Keratinocyte (primary cell): ENCODE measurements at regions not wholly inside any gene's neighbourhood (a gene's known extent, or its start where the extent isn't known, plus 50 kb on each side); places are given as distances from the start of the nearest gene placed in this dataset.

Experiments used
- DNase-seq: peaks from one replicate; pipeline ENCODE4 v3.0.0-alpha.2; 2011; ENCODE audit warnings: low read depth, missing footprints, low spot score
- FAIRE-seq: peaks from 2 replicates; lab custom pipeline; 2011; peaks lifted over from hg19 to GRCh38; lab: Jason Lieb, UNC
- H2AFZ ChIP-seq: 2 replicates; pipeline ENCODE4 v1.6.0; 2012; ENCODE audit warnings: low read length, control low read depth, inconsistent platforms; ENCODE audit not compliant: control insufficient read depth
- H3K27ac ChIP-seq: 2 replicates; pipeline ENCODE4 v1.5.1; 2011; ENCODE audit warnings: low read length; ENCODE audit not compliant: control insufficient read depth, insufficient read depth
- H3K27me3 ChIP-seq: 3 replicates; pipeline ENCODE4 v1.6.0; 2011; ENCODE audit warnings: low read length; ENCODE audit not compliant: control insufficient read depth, insufficient read depth; ENCODE audit errors: extremely low read depth
- H3K36me3 ChIP-seq, 2 experiments: 2 replicates in 1 of 2; 3 replicates in 1 of 2; pipeline ENCODE4 v1.5.1; 2011; ENCODE audit warnings: low read length in 2 of 2, mild to moderate bottlenecking in 1 of 2; ENCODE audit not compliant: control insufficient read depth in 2 of 2, insufficient read depth in 2 of 2; ENCODE audit errors: extremely low read depth in 1 of 2
- H3K4me1 ChIP-seq: 3 replicates; pipeline ENCODE4 v1.5.1; 2011; ENCODE audit warnings: low read length; ENCODE audit not compliant: control insufficient read depth, insufficient read depth; ENCODE audit errors: extremely low read depth
- H3K4me2 ChIP-seq: 3 replicates; pipeline ENCODE4 v1.6.0; 2011; ENCODE audit warnings: low read depth, low read length; ENCODE audit not compliant: control insufficient read depth, insufficient read depth; ENCODE audit errors: extremely low read depth
- H3K4me3 ChIP-seq, 3 experiments: fragments of 200-600 bp in 1 of 3; sonication (generic) in 1 of 3; 2 replicates in 2 of 3; 3 replicates in 1 of 3; pipeline ENCODE4 v1.5.1; 2011 to 2016; ENCODE audit warnings: low read length in 3 of 3, mild to moderate bottlenecking in 3 of 3, control low read depth in 2 of 3, inconsistent platforms in 1 of 3, low read depth in 1 of 3, mixed read lengths in 1 of 3, mixed run types in 1 of 3, moderate library complexity in 1 of 3; ENCODE audit not compliant: control insufficient read depth in 2 of 3, insufficient read depth in 2 of 3; ENCODE audit errors: extremely low read depth in 1 of 3
- H3K79me2 ChIP-seq: 2 replicates; pipeline ENCODE4 v1.6.0; 2012; ENCODE audit warnings: low read length; ENCODE audit not compliant: control insufficient read depth, insufficient read depth
- H3K9ac ChIP-seq: 3 replicates; pipeline ENCODE4 v1.6.0; 2011; ENCODE audit warnings: low read length; ENCODE audit not compliant: control insufficient read depth, insufficient read depth; ENCODE audit errors: extremely low read depth
- H3K9me1 ChIP-seq: 3 replicates; pipeline ENCODE4 v1.6.0; 2011; ENCODE audit warnings: low read length; ENCODE audit not compliant: control insufficient read depth, insufficient read depth; ENCODE audit errors: extremely low read depth
- H3K9me3 ChIP-seq: 2 replicates; pipeline ENCODE4 v1.5.1; 2012; ENCODE audit warnings: low read depth, low read length; ENCODE audit not compliant: control insufficient read depth
- H4K20me1 ChIP-seq: 3 replicates; pipeline ENCODE4 v1.6.0; 2011; ENCODE audit warnings: low read length; ENCODE audit not compliant: control insufficient read depth, insufficient read depth; ENCODE audit errors: extremely low read depth
- CTCF ChIP-seq, 3 experiments: IDR thresholded peaks in 1 of 3; conservative IDR thresholded peaks in 1 of 3; optimal IDR thresholded peaks in 1 of 3; 2 replicates in 2 of 3; 3 replicates in 1 of 3; pipeline versions ENCODE3 to v1.5.1; 2011; ENCODE audit warnings: low read length in 3 of 3, mild to moderate bottlenecking in 3 of 3, moderate library complexity in 2 of 3, control low read depth in 1 of 3, inconsistent platforms in 1 of 3; ENCODE audit not compliant: insufficient read depth in 2 of 3; ENCODE audit errors: extremely low read depth in 1 of 3
- EZH2 ChIP-seq: IDR thresholded peaks from one replicate; pipeline ENCODE4 v1.6.1; 2012; ENCODE audit warnings: inconsistent platforms, mild to moderate bottlenecking, low read length, moderate library complexity
- dilution Hi-C: fragments of 300-500 bp; cut with MboI; formaldehyde crosslinking; loops from one replicate; pipeline ENCODE4 v1.7.0; 2020; ENCODE audit warnings: low sequenced_read_pairs; ENCODE audit not compliant: extremely low pct_ligation_motif_present

GRCh38 chr16:86922311-86922710, 344.0 kb downstream of the FOXL1 start:
- no peak overlapping the region for H3K9ac ChIP-seq
- H3K27ac ChIP-seq = no peak overlapping the region
- dilution Hi-C loops = no loop called here
- no peaks in the 10 kb centered on the region for H3K4me1 ChIP-seq
- no peaks in the 10 kb centered on the region for H3K79me2 ChIP-seq
- no peaks in the 10 kb centered on the region for H4K20me1 ChIP-seq
- H3K9me3 ChIP-seq = no peaks in the 10 kb centered on the region
- no peaks in the 10 kb centered on the region for H3K27me3 ChIP-seq
- TF ChIP-seq CTCF (optimal IDR thresholded peaks at IDR 0.05 in 1 of 3, IDR thresholded peaks at IDR 0.05 in 1 of 3, conservative IDR thresholded peaks at IDR 0.05 in 1 of 3; ENCODE audit: extremely low read depth in 1 of 3, insufficient read depth in 2 of 3, low read length in 3 of 3) = no peak
- no peak for TF ChIP-seq EZH2
- H2AFZ ChIP-seq = no peak overlapping the region
- no peaks in the 10 kb centered on the region for H3K36me3 ChIP-seq
- H3K4me2 ChIP-seq = no peak overlapping the region
- FAIRE-seq (no peak), DNase-seq (no peak)
- no peaks in the 10 kb centered on the region for H3K9me1 ChIP-seq
- no peak overlapping the region for H3K4me3 ChIP-seq

GRCh38 chr16:86923656-86924055, 345.3 kb downstream of the FOXL1 start:
- no peak overlapping the region for H3K27ac ChIP-seq
- no peak overlapping the region for H3K9ac ChIP-seq
- no peaks in the 10 kb centered on the region for H3K79me2 ChIP-seq
- no peaks in the 10 kb centered on the region for H3K36me3 ChIP-seq
- dilution Hi-C loops = no loop called here
- H3K27me3 ChIP-seq = no peaks in the 10 kb centered on the region
- H3K9me1 ChIP-seq = no peaks in the 10 kb centered on the region
- no peak overlapping the region for H3K4me3 ChIP-seq
- no peak overlapping the region for H2AFZ ChIP-seq
- H3K9me3 ChIP-seq = no peaks in the 10 kb centered on the region
- no peaks in the 10 kb centered on the region for H3K4me1 ChIP-seq
- DNase-seq = no peak
- H4K20me1 ChIP-seq = no peaks in the 10 kb centered on the region
- H3K4me2 ChIP-seq = no peak overlapping the region
- FAIRE-seq = no peak
- TF ChIP-seq CTCF (optimal IDR thresholded peaks at IDR 0.05 in 1 of 3, IDR thresholded peaks at IDR 0.05 in 1 of 3, conservative IDR thresholded peaks at IDR 0.05 in 1 of 3; ENCODE audit: extremely low read depth in 1 of 3, insufficient read depth in 2 of 3, low read length in 3 of 3) (no peak), EZH2 (no peak)
